Mucosa of descending colon (tissue), 3 donors: ENCODE measurements at regions not wholly inside any gene's neighbourhood (a gene's known extent, or its start where the extent isn't known, plus 50 kb on each side); places are given as distances from the start of the nearest gene placed in this dataset.
"Not testable (repeated sequence)": the region's sequence is repeated elsewhere in the genome, so short reads cannot be mapped to it uniquely, and the experiment has no call there.

Experiments used
- ATAC-seq: fragments of 200-7000 bp; cut with Tn5 transposase; one replicate; pipeline ENCODE4 v1.9.1; 2020; ENCODE audit warnings: mild to moderate bottlenecking, moderate library complexity
- DNase-seq, 3 donors: peaks; one replicate each; pipeline ENCODE4 v3.0.0-alpha.2; 2020
- H3K36me3 ChIP-seq: fragments of 200-600 bp; one replicate; pipeline ENCODE4 v1.8.0; 2021; ENCODE audit warnings: low read depth, mild to moderate bottlenecking
- H3K4me1 ChIP-seq: fragments of 200-600 bp; one replicate; pipeline ENCODE4 v1.8.0; 2021; ENCODE audit warnings: low read depth, mild to moderate bottlenecking
- H3K4me3 ChIP-seq: fragments of 200-600 bp; one replicate; pipeline ENCODE4 v1.8.0; 2021; ENCODE audit warnings: mild to moderate bottlenecking
- H3K9me3 ChIP-seq: fragments of 200-600 bp; one replicate; pipeline ENCODE4 v1.8.0; 2021; ENCODE audit warnings: mild to moderate bottlenecking
- intact Hi-C, 2 donors: fragments of 100-400 bp; cut with DNase I in 1 of 2; cut with micrococcal nuclease in 1 of 2; formaldehyde crosslinking; loops; one replicate each; pipeline versions ENCODE4 v1.11.0 to v1.11.1; 2022; cut with DNase I, micrococcal nuclease
- TF ChIP-seq, protein P1 (sequence below): fragments of 200-600 bp; IDR thresholded peaks from one replicate; pipeline ENCODE4 v1.8.0; 2022; ENCODE audit warnings: antibody characterized with exemption, mild to moderate bottlenecking
- donor health status: DM: no; HTN: no; CAD: no; lungs with moderate emphysema.
- donor health status: DM: no; HTN: no; CAD: no.
- donor health status: DM: no; HTN: yes; CAD: no.

DNA sequence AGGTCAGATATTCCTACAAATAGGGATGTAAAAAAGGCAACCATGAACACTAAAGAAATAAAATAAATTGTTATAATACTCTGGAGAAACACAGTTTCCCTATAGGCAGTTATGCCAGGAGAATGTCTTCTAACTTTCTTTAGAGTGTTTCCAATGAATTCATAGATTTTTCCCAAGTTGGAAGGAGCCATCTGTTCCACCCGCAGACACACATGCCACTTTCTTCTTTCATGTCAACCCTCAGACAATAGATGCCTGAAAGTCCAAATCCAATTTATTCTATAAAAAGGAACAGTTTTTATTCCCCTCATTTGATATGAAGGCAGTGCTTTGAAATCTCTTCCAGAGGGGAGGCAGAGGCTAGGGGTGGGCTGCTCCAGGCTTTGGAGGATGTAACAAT is 418.1 kb downstream of the ACTL7B start:
- ATAC-seq (no peak), DNase-seq (no peak)
- intact Hi-C loops: no loop called here
- H3K4me3 ChIP-seq: no peak overlapping the region
- H3K4me1 ChIP-seq: no peaks in the 10 kb centered on the region
- TF ChIP-seq, protein P1, sequence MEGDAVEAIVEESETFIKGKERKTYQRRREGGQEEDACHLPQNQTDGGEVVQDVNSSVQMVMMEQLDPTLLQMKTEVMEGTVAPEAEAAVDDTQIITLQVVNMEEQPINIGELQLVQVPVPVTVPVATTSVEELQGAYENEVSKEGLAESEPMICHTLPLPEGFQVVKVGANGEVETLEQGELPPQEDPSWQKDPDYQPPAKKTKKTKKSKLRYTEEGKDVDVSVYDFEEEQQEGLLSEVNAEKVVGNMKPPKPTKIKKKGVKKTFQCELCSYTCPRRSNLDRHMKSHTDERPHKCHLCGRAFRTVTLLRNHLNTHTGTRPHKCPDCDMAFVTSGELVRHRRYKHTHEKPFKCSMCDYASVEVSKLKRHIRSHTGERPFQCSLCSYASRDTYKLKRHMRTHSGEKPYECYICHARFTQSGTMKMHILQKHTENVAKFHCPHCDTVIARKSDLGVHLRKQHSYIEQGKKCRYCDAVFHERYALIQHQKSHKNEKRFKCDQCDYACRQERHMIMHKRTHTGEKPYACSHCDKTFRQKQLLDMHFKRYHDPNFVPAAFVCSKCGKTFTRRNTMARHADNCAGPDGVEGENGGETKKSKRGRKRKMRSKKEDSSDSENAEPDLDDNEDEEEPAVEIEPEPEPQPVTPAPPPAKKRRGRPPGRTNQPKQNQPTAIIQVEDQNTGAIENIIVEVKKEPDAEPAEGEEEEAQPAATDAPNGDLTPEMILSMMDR: no peak
- no peaks in the 10 kb centered on the region for H3K36me3 ChIP-seq
- no peaks in the 10 kb centered on the region for H3K9me3 ChIP-seq

DNA sequence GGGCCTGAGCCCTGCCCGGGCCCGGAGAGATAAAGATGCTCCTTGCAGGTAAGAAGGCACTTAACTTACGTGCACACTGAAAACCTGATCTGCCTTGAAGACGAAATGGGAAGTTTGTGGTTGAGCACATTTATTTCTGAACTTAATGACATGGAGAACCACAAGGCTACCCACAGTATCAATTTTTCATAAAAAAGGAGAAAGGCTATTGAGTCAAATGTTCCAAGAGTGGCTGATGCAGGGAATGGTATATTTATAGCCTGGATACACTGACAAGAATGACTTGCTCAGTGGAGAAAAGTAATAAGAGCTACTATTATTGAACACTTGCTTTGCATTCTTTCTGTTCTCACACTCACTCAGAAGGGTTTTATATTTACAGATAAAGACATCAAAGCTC is 419.3 kb downstream of the ACTL7B start:
- no peaks in the 10 kb centered on the region for H3K4me1 ChIP-seq
- TF ChIP-seq, protein P1: no peak
- DNase-seq (no peak), ATAC-seq (no peak)
- intact Hi-C loops: no loop called here
- no peak overlapping the region for H3K4me3 ChIP-seq
- H3K36me3 ChIP-seq: no peaks in the 10 kb centered on the region
- H3K9me3 ChIP-seq: no peaks in the 10 kb centered on the region

DNA sequence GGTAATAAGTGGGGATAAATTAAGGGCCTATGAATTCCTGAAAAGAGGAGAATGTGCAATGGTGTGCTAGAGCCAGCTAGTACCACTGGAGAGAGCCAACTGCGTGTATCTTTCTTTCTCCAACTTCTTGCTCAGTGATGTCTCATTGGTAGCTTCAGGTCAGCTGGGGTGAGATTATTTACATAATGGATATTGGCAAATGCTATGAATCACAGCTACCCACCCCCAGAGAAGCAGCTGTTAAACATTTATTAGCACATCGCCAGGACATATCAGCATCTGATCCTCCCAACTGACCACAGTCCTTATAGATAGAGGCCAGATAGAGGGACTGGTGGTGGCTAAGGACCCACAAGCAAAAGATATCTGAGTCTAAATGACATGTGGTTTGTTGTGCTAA is 421.3 kb downstream of the ACTL7B start:
- H3K9me3 ChIP-seq: peaks cover 7% of the 10 kb centered on the region
- H3K4me1 ChIP-seq: no peaks in the 10 kb centered on the region
- H3K36me3 ChIP-seq: no peaks in the 10 kb centered on the region
- DNase-seq (no peak), ATAC-seq (no peak)
- intact Hi-C loops: no loop called here
- TF ChIP-seq, protein P1: no peak
- no peak overlapping the region for H3K4me3 ChIP-seq

DNA sequence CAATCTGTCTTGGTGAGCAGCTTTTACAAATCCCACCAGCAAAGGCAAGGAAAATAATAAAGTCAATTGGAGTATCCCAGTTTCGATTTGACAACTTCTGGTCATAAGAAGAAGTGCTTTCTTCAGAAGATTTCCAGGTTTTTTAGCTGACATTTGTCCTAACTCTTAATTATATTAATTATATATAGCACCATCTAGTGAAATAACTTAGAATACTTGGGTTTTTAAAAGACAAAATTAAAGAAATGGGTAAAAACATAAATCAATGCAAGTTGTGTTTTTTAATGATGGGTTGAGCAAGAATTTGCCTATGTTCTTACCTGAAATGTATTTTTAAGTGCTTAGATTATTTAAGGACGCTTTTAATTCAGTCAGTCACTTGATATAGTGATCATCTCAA is 421.8 kb downstream of the ACTL7B start:
- ATAC-seq (no peak), DNase-seq (no peak)
- H3K9me3 ChIP-seq: peaks cover 7% of the 10 kb centered on the region
- no peak overlapping the region for H3K4me3 ChIP-seq
- TF ChIP-seq, protein P1: no peak
- H3K36me3 ChIP-seq: no peaks in the 10 kb centered on the region
- intact Hi-C loops: no loop called here
- no peaks in the 10 kb centered on the region for H3K4me1 ChIP-seq

DNA sequence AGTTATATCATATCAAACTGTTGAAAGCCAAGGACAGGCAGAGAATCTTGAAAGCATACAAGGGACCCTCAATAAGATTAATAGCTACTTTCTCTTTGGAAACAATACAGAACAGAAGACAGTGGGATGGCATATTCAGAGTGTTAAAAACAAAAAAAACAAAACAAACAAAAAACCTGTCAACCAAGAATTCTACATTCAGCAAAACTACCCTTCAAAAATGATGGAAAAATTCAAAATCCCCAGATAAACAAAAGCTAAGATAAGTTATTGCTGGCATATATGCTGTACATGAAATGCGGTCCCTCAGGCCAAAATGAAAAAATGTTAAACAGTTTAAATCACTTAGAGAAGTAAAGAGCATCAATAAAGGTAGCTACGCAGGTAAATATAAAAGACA is 425.1 kb downstream of the ACTL7B start:
- Histone ChIP-seq H3K4me3 (no peak overlapping the region), H3K36me3 (no peaks in the 10 kb centered on the region), H3K9me3 (peaks cover 7% of the 10 kb centered on the region), H3K4me1 (no peaks in the 10 kb centered on the region)
- no peak for ATAC-seq
- DNase-seq: no peak
- intact Hi-C loops: no loop called here
- TF ChIP-seq, protein P1: no peak

DNA sequence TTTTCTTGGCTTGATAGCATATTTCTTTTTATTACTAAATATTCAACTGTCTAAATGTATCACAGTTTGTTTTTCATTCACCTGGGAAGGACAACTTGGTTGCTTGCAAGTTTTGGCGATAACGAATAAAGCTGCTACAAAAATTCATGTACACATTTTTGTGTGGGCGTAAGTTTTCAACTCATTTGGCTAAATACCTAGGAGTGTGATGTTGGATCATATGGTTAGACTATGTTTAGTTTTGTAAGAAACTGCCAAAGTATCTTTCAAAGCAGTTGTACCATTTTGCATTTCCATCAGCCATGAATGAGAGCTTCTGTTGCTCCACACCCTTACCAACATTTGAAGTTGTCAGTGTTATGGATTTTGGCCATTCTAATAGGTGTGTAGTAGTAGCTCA is 428.0 kb downstream of the ACTL7B start:
- no peak for ATAC-seq
- Histone ChIP-seq H3K36me3 (no peaks in the 10 kb centered on the region), H3K4me1 (no peaks in the 10 kb centered on the region), H3K4me3 (no peak overlapping the region), H3K9me3 (peaks cover 7% of the 10 kb centered on the region)
- TF ChIP-seq, protein P1: no peak
- intact Hi-C loops: no loop called here
- DNase-seq: no peak

DNA sequence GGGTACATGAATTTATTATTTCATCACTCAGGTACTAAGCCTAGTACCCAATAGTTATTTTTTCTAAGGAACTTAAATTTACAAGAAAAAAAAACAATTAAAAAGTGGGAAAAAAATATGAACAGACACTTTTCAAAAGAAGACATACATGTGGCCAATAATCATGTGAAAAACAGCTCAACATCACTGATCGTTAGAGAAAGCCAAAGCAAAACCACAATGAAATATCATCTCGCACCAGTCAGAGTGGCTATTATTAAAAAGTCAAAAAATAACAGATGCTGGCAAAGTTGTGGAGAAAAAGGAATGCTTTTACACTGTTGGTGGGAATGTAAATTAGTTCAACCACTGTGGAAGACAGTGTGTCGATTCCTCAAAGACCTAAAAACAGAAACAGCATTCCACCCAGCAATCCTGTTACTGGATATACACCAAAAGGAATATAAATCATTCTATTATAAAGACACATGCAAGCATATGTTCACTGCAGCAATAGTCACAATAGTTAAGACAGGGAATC is 429.3 kb downstream of the ACTL7B start:
- H3K9me3 ChIP-seq, H3K36me3 ChIP-seq, DNase-seq, intact Hi-C loops, H3K4me1 ChIP-seq, ATAC-seq, H3K4me3 ChIP-seq: not testable (repeated sequence)
